Loucy (cell line): ENCODE measurements at regions not wholly inside any gene's neighbourhood (a gene's known extent, or its start where the extent isn't known, plus 50 kb on each side); places are given as distances from the start of the nearest gene placed in this dataset.

Experiments
- CTCF ChIP-seq: fragments of 200-600 bp; sonication (generic); conservative IDR thresholded peaks from 2 replicates; pipeline ENCODE4 v1.5.1; 2014; ENCODE audit warnings: mild to moderate bottlenecking, antibody characterized with exemption, low read length
- EZH2phosphoT487 ChIP-seq: fragments of 200-600 bp; IDR thresholded peaks from 2 replicates; pipeline ENCODE4 v1.6.1; 2018; ENCODE audit warnings: antibody characterized with exemption, mild to moderate bottlenecking, moderate library complexity, borderline replicate concordance

DNA sequence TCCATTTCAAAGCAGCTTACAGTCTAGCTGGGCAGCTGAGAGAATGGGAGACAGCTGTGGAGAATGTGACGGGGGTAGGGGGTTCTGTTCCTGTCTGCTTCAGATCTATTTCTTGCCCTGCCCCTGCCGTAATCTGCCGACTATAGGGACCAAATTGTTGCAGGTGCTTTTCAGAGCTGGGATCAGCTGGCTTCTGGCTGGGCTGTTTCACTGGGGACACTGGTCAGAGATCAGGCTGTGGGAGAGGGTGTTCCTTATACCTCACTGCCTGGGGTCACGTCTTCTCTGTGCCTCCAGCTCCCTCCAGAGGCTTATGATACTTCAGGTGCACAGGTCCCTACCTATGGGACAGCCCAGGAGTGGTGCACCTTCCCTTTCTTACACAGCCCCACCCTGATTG lies 514.9 kb upstream of the GOT2 start:
- TF ChIP-seq CTCF, result no peak
- no peak for TF ChIP-seq EZH2phosphoT487
